Panc1 (cell line): ENCODE measurements at regions not wholly inside any gene's neighbourhood (a gene's known extent, or its start where the extent isn't known, plus 50 kb on each side); places are given as distances from the start of the nearest gene placed in this dataset. TPM values are rescaled to one million over a fixed set of nuclear protein-coding genes. Genes with fewer than 3 reads are reported as not detected.

Experiments
- microRNA-seq: library from miRNA; unstranded; fragments of <30 nt; microRNA quantifications from one replicate; pipeline ENCODE4 v1.1.0, GENCODE V29; 2020; ENCODE audit not compliant: unreplicated experiment

Small RNA genes in the stretch of these regions (microRNA-seq; reads per million reads assigned to microRNA genes)
- not detected for gene MIR8065
